GM18868 (cell line): ENCODE measurements at regions not wholly inside any gene's neighbourhood (a gene's known extent, or its start where the extent isn't known, plus 50 kb on each side); places are given as distances from the start of the nearest gene placed in this dataset.
A peak's percentile ranks its signal among the peaks of the same experiment; 100 is the strongest.

Experiments used
- ATAC-seq: cut with Tn5 transposase; IDR thresholded peaks from one replicate; pipeline ENCODE4 v1.9.1; 2021; ENCODE audit warnings: mild to moderate bottlenecking, moderate library complexity; ENCODE audit not compliant: unreplicated experiment

DNA sequence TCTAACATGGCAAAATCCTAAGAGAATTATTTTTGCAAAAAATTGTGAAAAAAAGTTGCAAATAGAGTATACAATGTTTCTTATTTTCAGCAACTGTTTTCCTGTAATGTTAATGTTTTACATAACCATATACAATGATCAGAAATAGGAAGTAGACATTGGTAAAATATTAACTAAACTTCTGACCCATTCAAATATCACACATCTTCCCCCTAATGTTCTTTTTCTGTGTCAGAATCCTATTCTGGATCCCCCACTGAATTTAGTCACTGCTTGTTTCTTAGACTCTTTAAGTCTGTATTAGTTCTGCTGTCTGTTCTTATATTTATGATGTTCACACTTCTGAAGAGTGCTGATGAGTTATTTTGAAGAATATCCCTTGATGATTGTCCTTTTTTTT lies 62.0 kb downstream of the HFE start:
- no peak for ATAC-seq

GRCh38 chr6:26152226-26153101 lies 65.2 kb downstream of the HFE start:
- no peak for ATAC-seq

DNA sequence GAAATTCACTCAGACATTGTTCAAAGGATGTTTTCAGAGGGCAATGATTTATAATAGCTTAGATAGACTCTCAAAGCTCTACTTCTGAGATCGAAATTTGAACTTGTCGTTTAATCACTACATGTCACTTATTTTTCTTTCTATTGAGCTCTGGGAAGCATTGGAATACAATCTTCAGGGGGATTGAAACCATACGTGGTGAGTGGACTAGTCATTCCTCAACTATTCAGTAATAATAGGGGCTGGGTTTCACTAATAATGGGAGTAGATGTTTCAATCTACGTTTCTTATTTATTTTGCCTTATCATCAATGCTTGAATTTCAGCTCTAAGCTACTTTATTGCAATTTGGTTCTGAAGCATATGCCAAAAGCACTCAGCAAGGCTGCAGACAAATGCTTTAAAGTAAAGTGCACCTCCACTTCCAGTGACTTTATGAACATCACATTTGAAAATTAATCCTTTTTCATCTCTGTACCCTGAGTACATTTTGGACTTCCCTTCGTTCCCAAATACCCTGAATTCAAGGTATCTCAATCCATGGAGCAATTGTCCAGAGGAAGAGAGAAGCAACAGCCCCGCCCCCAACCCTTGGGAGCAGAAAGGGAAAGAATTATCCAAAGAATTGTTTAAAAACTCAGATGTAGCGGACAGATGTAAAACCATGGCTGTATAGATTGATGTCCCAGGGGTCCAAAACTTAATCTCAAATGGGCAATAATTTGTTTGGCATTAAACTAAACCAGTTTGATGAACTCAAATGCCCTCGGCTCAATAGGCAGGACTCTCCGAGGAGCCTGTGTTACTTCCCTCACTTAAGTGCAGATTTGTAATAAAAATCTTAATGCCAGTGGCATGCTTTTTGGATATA lies 68.1 kb downstream of the HFE start:
- ATAC-seq, result no peak

- ATAC-seq, result peak; percentile 48
Observed at GRCh38 chr6:26156105-26156849, 69.0 kb downstream of the HFE start.

DNA sequence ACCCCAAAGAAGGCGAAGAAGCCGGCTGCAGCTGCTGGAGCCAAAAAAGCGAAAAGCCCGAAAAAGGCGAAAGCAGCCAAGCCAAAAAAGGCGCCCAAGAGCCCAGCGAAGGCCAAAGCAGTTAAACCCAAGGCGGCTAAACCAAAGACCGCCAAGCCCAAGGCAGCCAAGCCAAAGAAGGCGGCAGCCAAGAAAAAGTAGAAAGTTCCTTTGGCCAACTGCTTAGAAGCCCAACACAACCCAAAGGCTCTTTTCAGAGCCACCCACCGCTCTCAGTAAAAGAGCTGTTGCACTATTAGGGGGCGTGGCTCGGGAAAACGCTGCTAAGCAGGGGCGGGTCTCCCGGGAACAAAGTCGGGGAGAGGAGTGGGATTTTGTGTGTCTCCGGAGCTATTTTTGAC lies 69.6 kb downstream of the HFE start:
- ATAC-seq, result peak; percentile 4

DNA sequence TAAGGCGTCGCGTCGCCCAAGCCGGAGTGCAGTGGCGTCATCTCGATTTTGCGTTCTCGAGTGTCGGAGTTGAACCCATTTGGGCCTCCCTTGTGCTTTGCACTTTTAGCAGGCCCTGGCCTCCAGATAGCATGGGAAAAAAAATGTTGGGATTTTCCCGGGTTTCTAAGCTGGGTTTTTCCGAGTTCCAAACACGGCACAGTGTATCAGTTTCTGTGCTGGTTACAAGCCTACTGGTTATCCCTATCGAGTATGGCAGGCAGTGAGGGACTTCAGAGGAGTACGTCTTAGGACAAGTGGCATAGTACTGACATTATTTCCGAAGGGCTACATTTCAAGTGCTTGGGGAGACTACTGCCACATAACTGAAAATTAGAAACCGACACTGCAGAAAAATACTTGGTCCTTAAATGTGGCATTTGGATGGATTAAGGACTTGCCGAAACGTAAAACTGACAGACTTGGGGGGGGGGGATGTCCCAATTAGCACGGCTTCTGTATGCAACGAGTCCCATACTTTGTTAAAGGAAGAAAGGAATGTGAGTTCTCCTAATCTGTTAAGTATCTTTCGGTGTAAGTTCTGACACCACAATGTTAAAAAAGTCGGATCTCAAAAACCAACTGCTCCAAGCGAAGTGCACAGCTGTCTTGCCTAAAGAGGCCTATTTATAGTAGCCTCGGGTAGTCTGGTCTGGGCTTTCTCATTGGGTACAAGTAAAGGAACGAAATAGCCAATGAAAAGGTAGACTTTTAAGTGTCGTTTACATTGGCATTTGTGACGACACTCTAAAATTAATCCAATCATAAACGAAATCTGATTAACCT lies 70.2 kb downstream of the HFE start:
- ATAC-seq, result peak; percentile 60

DNA sequence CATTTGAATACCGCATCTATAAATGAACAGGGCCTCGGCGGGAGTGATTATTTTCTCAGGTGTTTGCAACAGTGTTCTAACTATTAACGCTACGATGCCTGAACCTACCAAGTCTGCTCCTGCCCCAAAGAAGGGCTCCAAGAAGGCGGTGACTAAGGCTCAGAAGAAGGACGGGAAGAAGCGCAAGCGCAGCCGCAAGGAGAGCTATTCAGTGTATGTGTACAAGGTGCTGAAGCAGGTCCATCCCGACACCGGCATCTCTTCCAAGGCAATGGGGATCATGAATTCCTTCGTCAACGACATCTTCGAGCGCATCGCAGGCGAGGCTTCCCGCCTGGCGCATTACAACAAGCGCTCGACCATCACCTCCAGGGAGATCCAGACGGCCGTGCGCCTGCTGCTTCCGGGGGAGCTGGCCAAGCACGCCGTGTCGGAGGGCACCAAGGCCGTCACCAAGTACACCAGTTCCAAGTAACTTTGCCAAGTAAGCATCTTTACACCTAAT lies 70.9 kb downstream of the HFE start:
- peak; percentile 46 for ATAC-seq

DNA sequence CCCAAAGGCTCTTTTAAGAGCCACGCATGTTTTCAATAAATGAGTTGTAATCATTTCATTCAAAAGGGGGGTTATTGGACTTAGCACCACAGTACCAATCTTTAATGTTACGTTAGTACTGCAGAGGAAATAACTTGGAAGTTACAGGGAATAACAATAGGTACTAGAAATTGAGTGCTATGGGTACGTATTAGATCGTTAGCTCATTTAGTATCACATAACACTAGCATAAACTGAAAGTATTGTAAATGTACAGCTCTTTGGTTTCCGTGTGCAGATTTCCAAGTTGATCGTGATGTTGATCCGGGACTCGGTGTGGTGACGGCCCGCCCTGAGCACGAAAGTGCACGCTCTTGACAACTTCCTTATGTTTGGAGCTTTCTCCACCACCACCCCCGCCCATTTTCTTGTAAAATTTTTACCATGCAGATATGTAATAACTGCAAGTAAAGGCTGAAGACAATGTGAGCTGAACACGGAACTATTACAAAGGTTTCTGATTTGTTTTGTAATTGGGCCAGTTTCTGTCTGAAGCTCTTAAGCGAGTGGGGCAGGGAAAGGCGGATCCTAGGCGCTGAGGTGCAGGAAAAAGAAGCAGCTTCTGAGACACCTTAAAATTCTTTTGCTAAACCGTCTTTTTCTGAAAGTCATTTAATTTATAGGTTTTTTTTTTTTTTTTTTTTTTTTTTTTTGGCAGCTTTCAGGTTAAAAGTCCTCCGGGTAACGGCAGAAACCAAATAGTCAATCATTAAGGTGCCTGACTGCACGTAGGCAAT lies 71.5 kb downstream of the HFE start:
- no peak for ATAC-seq

DNA sequence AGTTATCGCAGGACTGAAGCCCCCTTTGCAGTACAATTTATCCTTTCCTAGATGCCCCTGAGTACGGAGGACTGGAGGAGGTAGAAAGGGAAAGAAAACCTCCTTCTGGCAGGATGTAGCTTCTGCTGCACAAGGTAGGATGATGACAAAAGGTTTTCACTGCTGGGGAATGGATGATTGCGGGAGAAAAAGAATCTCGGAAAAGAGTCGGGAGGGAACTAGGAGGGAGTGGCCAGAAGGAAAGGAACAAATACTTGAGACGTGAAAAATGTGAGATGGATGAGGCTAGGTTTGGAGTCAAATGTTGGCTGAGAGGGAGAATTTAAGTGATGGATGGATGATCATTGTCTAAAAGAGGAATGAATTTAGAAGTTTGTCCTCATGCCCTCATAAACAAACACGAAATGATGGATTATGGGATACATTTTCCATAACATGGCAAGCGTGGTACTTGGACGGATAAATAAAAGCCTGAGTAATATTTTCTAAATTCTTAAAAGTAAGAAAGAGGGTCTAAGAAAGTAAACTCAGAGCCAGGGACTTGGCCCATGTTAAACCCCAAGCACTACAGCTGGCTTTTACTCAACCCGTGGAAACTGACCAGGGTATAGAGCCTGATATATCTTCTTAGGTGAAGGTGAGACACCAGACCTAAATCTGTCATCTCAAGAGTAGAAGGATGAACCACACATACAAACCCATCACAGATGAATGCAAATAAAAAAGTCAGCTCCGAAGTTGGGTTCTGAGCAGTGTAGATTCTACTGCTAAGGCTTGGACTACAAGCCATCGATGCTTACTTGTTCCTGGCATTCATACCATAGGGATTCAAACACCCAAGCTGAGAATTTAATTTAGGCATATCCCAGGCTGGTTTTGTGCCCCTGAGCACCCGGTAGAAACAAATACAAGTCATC lies 72.4 kb downstream of the HFE start:
- ATAC-seq, result no peak

- no peak for ATAC-seq
Observed at GRCh38 chr6:26161322-26161721, 74.1 kb downstream of the HFE start.

- no peak for ATAC-seq
Observed at GRCh38 chr6:26162399-26162798, 75.2 kb downstream of the HFE start.

DNA sequence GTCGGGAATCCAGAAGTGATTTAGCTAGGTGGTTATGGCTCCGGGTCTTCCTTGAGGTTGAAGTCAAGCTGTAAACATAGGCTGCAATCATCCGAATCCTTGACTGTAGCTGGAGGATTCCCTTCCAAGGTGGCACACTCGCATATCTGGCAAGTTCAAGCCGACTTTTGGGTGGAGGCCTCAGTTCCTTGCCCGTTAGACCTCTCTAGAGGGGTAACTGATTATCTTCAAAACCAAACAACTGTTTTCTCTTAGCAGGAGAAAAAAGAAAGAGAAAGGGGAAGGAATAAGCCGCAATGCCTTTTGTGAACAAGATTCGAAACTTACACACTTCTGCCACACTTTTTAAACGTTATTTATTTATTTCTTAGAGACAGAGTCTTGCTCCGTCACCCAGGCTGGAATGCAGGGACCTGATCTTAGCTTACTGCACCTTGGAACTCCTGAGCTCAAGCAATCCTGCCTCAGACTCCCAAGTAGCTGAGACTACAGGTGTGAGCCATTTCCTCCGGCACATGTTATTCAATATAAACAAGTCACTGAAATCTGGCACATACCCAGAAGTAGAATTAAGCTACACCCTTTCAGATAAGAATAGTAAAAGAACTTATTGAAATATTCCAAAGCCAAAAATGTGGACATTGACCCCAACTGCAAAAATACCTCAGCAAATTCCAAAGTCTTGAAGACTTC lies 76.3 kb downstream of the HFE start:
- ATAC-seq, result no peak

DNA sequence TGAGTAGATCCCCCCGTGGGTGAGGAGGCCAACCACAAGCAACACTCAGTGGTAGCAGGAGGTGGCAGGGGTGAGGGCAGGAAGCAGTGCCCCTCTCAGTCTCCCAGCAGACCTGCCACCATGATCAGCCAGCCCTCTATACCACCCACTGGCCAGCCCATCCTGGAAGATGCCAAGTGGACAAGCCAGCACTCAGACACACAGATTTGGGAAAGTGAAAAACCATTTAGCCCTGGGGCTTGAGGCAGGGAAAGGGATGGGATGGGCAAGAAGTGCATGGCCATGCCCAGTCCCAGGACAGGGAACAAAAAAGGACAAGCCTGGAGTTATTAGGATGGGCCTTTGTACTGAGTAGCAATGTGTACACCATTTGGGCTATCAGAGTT lies 76.9 kb downstream of the HFE start:
- no peak for ATAC-seq

- ATAC-seq, result no peak
Observed at GRCh38 chr6:26165261-26165790, 78.1 kb downstream of the HFE start.

- no peak for ATAC-seq
Observed at GRCh38 chr6:26170181-26170580, 83.0 kb downstream of the HFE start.

GRCh38 chr6:26170951-26171841 lies 84.0 kb downstream of the HFE start:
- ATAC-seq, result no peak

DNA sequence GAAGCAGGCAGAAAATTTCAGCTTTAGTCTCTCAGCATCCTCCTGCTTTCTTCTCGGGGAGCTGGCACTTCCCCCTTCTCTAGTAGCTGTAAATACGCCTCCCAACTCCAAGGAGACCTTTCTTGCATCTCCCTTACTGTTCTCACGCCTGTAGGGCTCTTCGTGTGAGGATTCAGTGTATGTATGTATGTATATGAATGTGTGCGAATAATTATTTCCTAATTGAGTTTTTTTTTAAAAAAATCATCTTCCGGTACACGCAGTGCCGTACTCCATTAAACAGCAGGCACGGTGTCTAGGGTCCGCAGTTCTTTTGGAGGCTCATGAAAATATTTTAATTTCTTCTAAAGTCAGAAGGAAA lies 85.4 kb downstream of the HFE start:
- ATAC-seq, result no peak
